Ovary (tissue), 7 donors: ENCODE measurements at regions not wholly inside any gene's neighbourhood (a gene's known extent, or its start where the extent isn't known, plus 50 kb on each side); places are given as distances from the start of the nearest gene placed in this dataset.

Experiments
- DNase-seq, 5 donors: peaks; one replicate each; pipeline ENCODE4 v3.0.0-alpha.2; 2019 to 2020
- H3K27ac ChIP-seq, 2 donors: fragments of 200-600 bp; one replicate each; pipeline versions ENCODE4 v1.5.1 to v1.8.0; 2019 to 2022
- H3K27me3 ChIP-seq: fragments of 200-600 bp; one replicate; pipeline ENCODE4 v1.8.0; 2022
- H3K36me3 ChIP-seq: fragments of 200-600 bp; sonication (generic); one replicate; pipeline ENCODE4 v1.5.1; 2019
- H3K4me1 ChIP-seq: one replicate; pipeline ENCODE4 v1.8.1; 2013; ENCODE audit warnings: mild to moderate bottlenecking, moderate library complexity; ENCODE audit not compliant: insufficient read depth
- H3K4me3 ChIP-seq: fragments of 200-600 bp; sonication (generic); one replicate; pipeline ENCODE4 v1.5.1; 2017
- H3K9me3 ChIP-seq, 2 donors: fragments of 200-600 bp in 1 of 2; sonication (generic) in 1 of 2; one replicate each; pipeline versions ENCODE4 v1.5.1 to v1.8.1; 2013 to 2019; ENCODE audit warnings: mild to moderate bottlenecking in 1 of 2, moderate library complexity in 1 of 2
- CTCF ChIP-seq, 3 donors: fragments of 450-650 bp in 2 of 3; fragments of 200-600 bp in 1 of 3; IDR thresholded peaks; one replicate each; pipeline versions ENCODE4 v1.5.1 to v1.8.0; 2016 to 2022; ENCODE audit warnings: antibody characterized with exemption in 3 of 3, mild to moderate bottlenecking in 1 of 3
- EP300 ChIP-seq: sonication (generic); formaldehyde crosslinking; IDR thresholded peaks from one replicate; pipeline ENCODE4 v1.6.1; 2017; ENCODE audit warnings: antibody characterized with exemption
- POLR2A ChIP-seq: fragments of 450-650 bp; IDR thresholded peaks from one replicate; pipeline ENCODE4 v1.6.1; 2017; ENCODE audit warnings: antibody characterized with exemption, mild to moderate bottlenecking, moderate library complexity
- WGBS, 3 donors: extraction: QIAGEN DNeasy Blood & Tissue Kit in 1 of 3; methylation state at CpG; one replicate each; pipeline versions ENCODE4 v1.1.5 to v1.1.7; 2013 to 2017; 5-methylcytosine and 5-hydroxymethylcytosine counted together
- intact Hi-C, 4 donors: fragments of 100-400 bp; cut with DNase I; formaldehyde crosslinking; loops; one replicate each; pipeline versions ENCODE4 v1.11.0 to v1.15.1; 2022 to 2023
- donor health status: DM: no; HTN: no; CAD: no; lungs with moderate emphysema.
- donor health status: DM: no; HTN: no; CAD: no.
- donor health status: Bipolar disorder and iron deficiency.
- donor health status: DM: no; HTN: no; CAD: no.
- donor health status: DM: yes; HTN: yes; CAD: no.

GRCh38 chr17:68777856-68778694 lies 176.9 kb upstream of the FAM20A start:
- DNase-seq: no peak
- peaks cover 10% of the 10 kb centered on the region for H3K4me1 ChIP-seq
- intact Hi-C loops: loop anchor here in 3 of 4 donors (2.0 to 5.0 kb wide), 5 partner anchors 129 to 459 kb away; no protein-coding TSS in a partner anchor
- H3K36me3 ChIP-seq: no peaks in the 10 kb centered on the region
- no peaks in the 10 kb centered on the region for H3K27me3 ChIP-seq
- H3K4me3 ChIP-seq: no peak overlapping the region
- H3K9me3 ChIP-seq: no peaks in the 10 kb centered on the region
- H3K27ac ChIP-seq: peak overlapping the region; percentile 7 to 77
- 41 to 46% (median 44%) methylated on average over 10 of the region's 10 CpGs for WGBS, 3 donors
- TF ChIP-seq EP300 (no peak), CTCF (IDR thresholded peaks at IDR 0.05) (no peak), POLR2A (no peak)

GRCh38 chr17:68777243-68777855 lies 176.2 kb upstream of the FAM20A start:
- no peaks in the 10 kb centered on the region for H3K27me3 ChIP-seq
- peak in 3 of 5 donors; percentile 52 to 81 (median 65) for DNase-seq
- no peaks in the 10 kb centered on the region for H3K9me3 ChIP-seq
- intact Hi-C loops: loop anchor here in 3 of 4 donors (2.0 to 5.0 kb wide), 4 partner anchors 130 to 460 kb away; no protein-coding TSS in a partner anchor
- peak overlapping the region; percentile 7 to 77 for H3K27ac ChIP-seq
- TF ChIP-seq CTCF (IDR thresholded peaks at IDR 0.05): peak; percentile 51 to 87 (median 77)
- TF ChIP-seq POLR2A: no peak
- no peak overlapping the region for H3K4me3 ChIP-seq
- 3 to 6% (median 5%) methylated on average over 5 of the region's 5 CpGs for WGBS, 3 donors
- H3K4me1 ChIP-seq: peaks cover 10% of the 10 kb centered on the region
- H3K36me3 ChIP-seq: no peaks in the 10 kb centered on the region

- Histone ChIP-seq H3K27me3 (no peaks in the 10 kb centered on the region), H3K4me3 (no peak overlapping the region), H3K27ac (peak overlapping the region in 1 of 2 donors; percentile 77), H3K9me3 (no peaks in the 10 kb centered on the region), H3K4me1 (peaks cover 12% of the 10 kb centered on the region), H3K36me3 (no peaks in the 10 kb centered on the region)
- intact Hi-C loops: loop anchor here in 3 of 4 donors (2.0 to 5.0 kb wide), 4 partner anchors 131 to 461 kb away; no protein-coding TSS in a partner anchor
- 76 to 87% (median 81%) methylated on average over 3 of the region's 3 CpGs for WGBS, 3 donors
- no peak for TF ChIP-seq POLR2A
- TF ChIP-seq CTCF (IDR thresholded peaks at IDR 0.05): no peak
- TF ChIP-seq EP300: no peak
- DNase-seq: peak in 1 of 5 donors; percentile 49
Measured at GRCh38 chr17:68776451-68776850, 175.3 kb upstream of the FAM20A start.

- DNase-seq: no peak
- Histone ChIP-seq H3K4me1 (peaks cover 12% of the 10 kb centered on the region), H3K4me3 (no peak overlapping the region), H3K27me3 (no peaks in the 10 kb centered on the region), H3K9me3 (no peaks in the 10 kb centered on the region), H3K36me3 (no peaks in the 10 kb centered on the region), H3K27ac (peak overlapping the region in 1 of 2 donors; percentile 77)
- intact Hi-C loops: loop anchor here in 3 of 4 donors (2.0 to 5.0 kb wide), 4 partner anchors 131 to 461 kb away; no protein-coding TSS in a partner anchor
- 91 to 95% (median 93%) methylated on average over 2 of the region's 2 CpGs for WGBS, 3 donors
- TF ChIP-seq CTCF (IDR thresholded peaks at IDR 0.05) (no peak), POLR2A (no peak), EP300 (no peak)
Measured at GRCh38 chr17:68775969-68776368, 174.8 kb upstream of the FAM20A start.
